HCT116 (cell line): ENCODE measurements at regions not wholly inside any gene's neighbourhood (a gene's known extent, or its start where the extent isn't known, plus 50 kb on each side); places are given as distances from the start of the nearest gene placed in this dataset.

ENCODE experiments used
- ATAC-seq: fragments of 200-7000 bp; cut with Tn5 transposase; 2 replicates; pipeline ENCODE4 v1.9.1; 2020; ENCODE audit warnings: mild to moderate bottlenecking, moderate library complexity
- BruUV-seq: library from RNA; stranded (reverse); fragments of 400-500 nt; replicated peaks from 2 replicates; lab custom pipeline; 2021; lab: Mats Ljungman, UMichigan
- CTCF ChIA-PET: fragments of 300-600 bp; sonication (Branson Sonifier 250); formaldehyde crosslinking; loops from one replicate; lab custom pipeline; 2021; ENCODE audit warnings: antibody characterized with exemption; lab: Charles Lee
- POLR2A ChIA-PET: fragments of 300-600, 350-600 bp; sonication (Branson Sonifier 250); formaldehyde crosslinking; loops from one replicate; lab custom pipeline; 2021; ENCODE audit warnings: antibody characterized with exemption; lab: Charles Lee
- RAD21 ChIA-PET, 2 experiments: fragments of 300-600 bp; sonication (Branson Sonifier 250); formaldehyde crosslinking; loops; one replicate each; lab custom pipeline; 2023; ENCODE audit warnings: low total read pairs in 2 of 2; ENCODE audit not compliant: uncharacterized antibody in 2 of 2, unreplicated experiment in 2 of 2, low non-redundant PET in 1 of 2; lab: Charles Lee
- DNase-seq: peaks from one replicate; pipeline ENCODE4 v3.0.0-alpha.2; 2010; ENCODE audit warnings: low read depth, low spot score
- H2AFZ ChIP-seq: fragments of 200-600 bp; shearing (Covaris generic), sonication (generic); 2 replicates; pipeline ENCODE4 v1.6.1; 2017; ENCODE audit warnings: low read depth, mixed run types, mixed read lengths, antibody characterized with exemption, low read length; ENCODE audit not compliant: poor library complexity, severe bottlenecking
- H3K27ac ChIP-seq: 2 replicates; pipeline ENCODE4 v1.5.1; 2012; ENCODE audit warnings: low read depth, low read length
- H3K27me3 ChIP-seq: fragments of 200-600 bp; sonication (generic); 2 replicates; pipeline ENCODE4 v1.6.1; 2016; ENCODE audit warnings: mixed run types, low read length, mixed read lengths; ENCODE audit not compliant: insufficient read depth
- H3K36me3 ChIP-seq, 2 experiments: fragments of 200-500 bp in 1 of 2; fragments of 200-600 bp in 1 of 2; sonication (Bioruptor generic) in 1 of 2; sonication (generic) in 1 of 2; 2 replicates each; pipeline versions ENCODE4 v1.5.1 to v1.6.1; 2014 to 2016; ENCODE audit warnings: low read length in 2 of 2, inconsistent platforms in 1 of 2, mixed read lengths in 1 of 2, mixed run types in 1 of 2; ENCODE audit not compliant: insufficient read depth in 2 of 2, control insufficient read depth in 1 of 2
- H3K4me1 ChIP-seq, 2 experiments: fragments of 200-600 bp in 1 of 2; sonication (generic) in 1 of 2; 2 replicates each; pipeline versions ENCODE4 v1.5.1 to v1.6.1; 2012 to 2017; ENCODE audit warnings: low read length in 2 of 2, inconsistent platforms in 1 of 2, mild to moderate bottlenecking in 1 of 2, mixed read lengths in 1 of 2, mixed run types in 1 of 2, moderate library complexity in 1 of 2; ENCODE audit not compliant: insufficient read depth in 2 of 2, control insufficient read depth in 1 of 2
- H3K4me2 ChIP-seq: fragments of 200-600 bp; sonication (generic); 2 replicates; pipeline ENCODE4 v1.6.1; 2017; ENCODE audit warnings: mixed run types, low read length, mixed read lengths
- H3K4me3 ChIP-seq, 2 experiments: fragments of 200-600 bp in 1 of 2; sonication (generic) in 1 of 2; replicated peaks in 1 of 2; 2 replicates each; pipeline ENCODE4 v1.5.1; 2011 to 2016; ENCODE audit warnings: low read length in 2 of 2, control low read depth in 1 of 2, low read depth in 1 of 2, mild to moderate bottlenecking in 1 of 2, mixed read lengths in 1 of 2, mixed run types in 1 of 2
- H3K79me2 ChIP-seq: fragments of 200-600 bp; sonication (generic); 2 replicates; pipeline ENCODE4 v1.6.1; 2017; ENCODE audit warnings: mild to moderate bottlenecking, mixed run types, low read length, moderate library complexity, mixed read lengths; ENCODE audit not compliant: insufficient read depth
- H3K9ac ChIP-seq: fragments of 200-600 bp; sonication (generic); 2 replicates; pipeline ENCODE4 v1.6.1; 2016; ENCODE audit warnings: low read length, mixed read lengths
- H3K9me2 ChIP-seq: fragments of 200-600 bp; sonication (generic), shearing (Covaris generic); 2 replicates; pipeline ENCODE4 v1.6.1; 2017; ENCODE audit warnings: mixed run types, mild to moderate bottlenecking, moderate library complexity; ENCODE audit not compliant: insufficient read depth
- H3K9me3 ChIP-seq, 2 experiments: fragments of 200-500 bp in 1 of 2; fragments of 200-600 bp in 1 of 2; sonication (Bioruptor generic) in 1 of 2; sonication (generic) in 1 of 2; 2 replicates each; pipeline ENCODE4 v1.6.1; 2014 to 2017; ENCODE audit warnings: low read length in 2 of 2, mixed read lengths in 2 of 2, inconsistent platforms in 1 of 2, low read depth in 1 of 2, mild to moderate bottlenecking in 1 of 2, mixed run types in 1 of 2, moderate library complexity in 1 of 2; ENCODE audit not compliant: control insufficient read depth in 1 of 2, insufficient read depth in 1 of 2
- H4K20me1 ChIP-seq: fragments of 200-600 bp; sonication (generic), shearing (Covaris generic); 2 replicates; pipeline ENCODE4 v1.6.1; 2017; ENCODE audit warnings: mixed run types, mild to moderate bottlenecking, moderate library complexity; ENCODE audit not compliant: insufficient read depth
- CBX3 ChIP-seq: IDR thresholded peaks from 2 replicates; pipeline ENCODE4 v1.6.1; 2012; ENCODE audit warnings: low read depth
- CTCF ChIP-seq, 3 experiments: fragments of 200-600 bp in 1 of 3; sonication (generic) in 1 of 3; IDR thresholded peaks in 2 of 3; conservative IDR thresholded peaks in 1 of 3; 2 replicates each; pipeline ENCODE4 v1.5.1; 2012 to 2017; ENCODE audit warnings: low read depth in 2 of 3, low read length in 2 of 3, antibody characterized with exemption in 1 of 3, borderline replicate concordance in 1 of 3, control low read depth in 1 of 3, mild to moderate bottlenecking in 1 of 3, mixed read lengths in 1 of 3, mixed run types in 1 of 3, moderate library complexity in 1 of 3; ENCODE audit not compliant: insufficient read depth in 1 of 3
- EGR1 ChIP-seq: IDR thresholded peaks from 2 replicates; pipeline ENCODE4 v1.6.1; 2012; ENCODE audit warnings: low read depth
- ELF1 ChIP-seq: IDR thresholded peaks from 2 replicates; pipeline ENCODE4 v1.6.1; 2012; ENCODE audit warnings: low read depth, borderline replicate concordance
- EZH2 ChIP-seq: fragments of 200-600 bp; sonication (generic); IDR thresholded peaks from 2 replicates; pipeline ENCODE4 v1.6.1; 2017; ENCODE audit warnings: antibody characterized with exemption, mixed run types
- EZH2phosphoT487 ChIP-seq: fragments of 200-600 bp; IDR thresholded peaks from 2 replicates; pipeline ENCODE4 v1.6.1; 2018; ENCODE audit warnings: antibody characterized with exemption, borderline replicate concordance
- FOSL1 ChIP-seq: IDR thresholded peaks from 2 replicates; pipeline ENCODE4 v1.6.1; 2012; ENCODE audit warnings: low read depth
- JUND ChIP-seq: IDR thresholded peaks from 2 replicates; pipeline ENCODE4 v1.6.1; 2012
- POLR2A ChIP-seq: IDR thresholded peaks from 2 replicates; pipeline ENCODE4 v1.7.0; 2011; ENCODE audit warnings: borderline replicate concordance; ENCODE audit not compliant: insufficient read depth, insufficient read length; ENCODE audit errors: extremely low read depth
- REST ChIP-seq: IDR thresholded peaks from 2 replicates; pipeline ENCODE4 v1.6.1; 2012; ENCODE audit warnings: low read depth
- SIN3A ChIP-seq: IDR thresholded peaks from 2 replicates; pipeline ENCODE4 v1.6.1; 2012; ENCODE audit warnings: low read depth
- SP1 ChIP-seq: IDR thresholded peaks from 2 replicates; pipeline ENCODE4 v1.6.1; 2012; ENCODE audit warnings: low read depth
- SRF ChIP-seq: IDR thresholded peaks from 2 replicates; pipeline ENCODE4 v1.6.1; 2012; ENCODE audit warnings: low read depth
- TCF7L2 ChIP-seq: IDR thresholded peaks from 2 replicates; pipeline ENCODE4 v1.7.0; 2011; ENCODE audit warnings: borderline replicate concordance, inconsistent platforms; ENCODE audit not compliant: insufficient read depth, insufficient read length; ENCODE audit errors: extremely low read depth
- ZBTB33 ChIP-seq: IDR thresholded peaks from 2 replicates; pipeline ENCODE4 v1.6.1; 2011; ENCODE audit warnings: mild to moderate bottlenecking, low read length, moderate library complexity; ENCODE audit not compliant: insufficient replicate concordance; ENCODE audit errors: extremely low read depth
- ZNF274 ChIP-seq: fragments of 200-500 bp; sonication (Bioruptor generic); IDR thresholded peaks from 2 replicates; pipeline ENCODE4 v1.6.1; 2014; ENCODE audit warnings: mild to moderate bottlenecking, low read depth, low read length, inconsistent platforms
- intact Hi-C: fragments of 100-400 bp; cut with micrococcal nuclease; formaldehyde crosslinking; loops from 2 replicates; pipeline ENCODE4 v1.10.0; 2022

- Histone ChIP-seq H3K9me2 (no peaks in the 10 kb centered on the region), H3K4me3 (no peak overlapping the region), H3K27ac (no peak overlapping the region), H3K27me3 (no peaks in the 10 kb centered on the region), H3K9ac (no peak overlapping the region), H3K4me1 (no peaks in the 10 kb centered on the region), H3K36me3 (no peaks in the 10 kb centered on the region), H3K79me2 (no peaks in the 10 kb centered on the region), H4K20me1 (no peaks in the 10 kb centered on the region), H3K4me2 (no peak overlapping the region), H2AFZ (no peak overlapping the region), H3K9me3 (peaks cover 3 to 22% of the 10 kb centered on the region in 2 experiments; a peak in 3 of 4 replicates)
- DNase-seq (no peak), ATAC-seq (no peak)
- POLR2A ChIA-PET: no interaction called here
- CTCF ChIA-PET: no interaction called here
- TF ChIP-seq CBX3 (no peak), FOSL1 (no peak), ELF1 (no peak), POLR2A (no peak), EZH2phosphoT487 (no peak), SIN3A (no peak), ZBTB33 (no peak), ZNF274 (no peak), CTCF (IDR thresholded peaks at IDR 0.05 in 2 of 3, conservative IDR thresholded peaks at IDR 0.05 in 1 of 3; ENCODE audit: borderline replicate concordance in 1 of 3, insufficient read depth in 1 of 3, low read depth in 2 of 3, low read length in 2 of 3) (no peak), TCF7L2 (no peak), SP1 (no peak), EZH2 (no peak), JUND (no peak), SRF (no peak), REST (no peak), EGR1 (no peak)
- no TSS peak for BruUV-seq
- intact Hi-C loops: no loop called here
- RAD21 ChIA-PET: no interaction called here
These were observed 1512.5 kb downstream of the TECRL start for GRCh38 chr4:62896721-62897120.
